H9 (cell line): ENCODE measurements at regions not wholly inside any gene's neighbourhood (a gene's known extent, or its start where the extent isn't known, plus 50 kb on each side); places are given as distances from the start of the nearest gene placed in this dataset.
"Not testable (repeated sequence)": the region's sequence is repeated elsewhere in the genome, so short reads cannot be mapped to it uniquely, and the experiment has no call there.

Experiments
- DNase-seq: peaks from one replicate; pipeline ENCODE4 v3.0.0-alpha.2; 2017
- H2AFZ ChIP-seq: one replicate; pipeline ENCODE4 v1.6.1; 2013; ENCODE audit warnings: mild to moderate bottlenecking, low read length, control low read depth, moderate library complexity
- H2AK5ac ChIP-seq: 2 replicates; pipeline ENCODE4 v1.6.1; 2013; ENCODE audit warnings: low read length, control low read depth, mixed read lengths; ENCODE audit not compliant: insufficient read length
- H2BK120ac ChIP-seq: one replicate; pipeline ENCODE4 v1.6.1; 2013; ENCODE audit warnings: low read depth, mild to moderate bottlenecking, low read length, control low read depth, inconsistent platforms; ENCODE audit not compliant: poor library complexity, severe bottlenecking
- H2BK12ac ChIP-seq: 2 replicates; pipeline ENCODE4 v1.6.1; 2013; ENCODE audit warnings: low read length, control low read depth, mixed read lengths, low read depth; ENCODE audit not compliant: insufficient read length
- H2BK15ac ChIP-seq: 2 replicates; pipeline ENCODE4 v1.6.1; 2013; ENCODE audit warnings: low read depth, low read length, control low read depth
- H2BK20ac ChIP-seq: one replicate; pipeline ENCODE4 v1.6.1; 2013; ENCODE audit warnings: low read depth, mild to moderate bottlenecking, low read length, control low read depth, inconsistent platforms; ENCODE audit not compliant: poor library complexity, severe bottlenecking
- H2BK5ac ChIP-seq: 2 replicates; pipeline ENCODE4 v1.6.1; 2013; ENCODE audit warnings: low read length, control low read depth, mixed read lengths; ENCODE audit not compliant: insufficient read length
- H3K14ac ChIP-seq: 2 replicates; pipeline ENCODE4 v1.6.1; 2013; ENCODE audit warnings: low read length, control low read depth; ENCODE audit not compliant: insufficient read depth
- H3K18ac ChIP-seq: 2 replicates; pipeline ENCODE4 v1.6.1; 2013; ENCODE audit warnings: low read depth, mild to moderate bottlenecking, mixed read lengths, low read length, control low read depth; ENCODE audit not compliant: insufficient read length
- H3K23ac ChIP-seq: 2 replicates; pipeline ENCODE4 v1.6.1; 2013; ENCODE audit warnings: low read length, control low read depth, mixed read lengths, low read depth; ENCODE audit not compliant: insufficient read length
- H3K23me2 ChIP-seq: 2 replicates; pipeline ENCODE4 v1.6.1; 2013; ENCODE audit warnings: low read depth, mild to moderate bottlenecking, mixed read lengths, low read length, control low read depth; ENCODE audit not compliant: insufficient read length, poor library complexity, severe bottlenecking
- H3K27ac ChIP-seq: 2 replicates; pipeline ENCODE4 v1.5.1; 2013; ENCODE audit warnings: low read length, control low read depth, mixed read lengths, low read depth; ENCODE audit not compliant: insufficient read length
- H3K27me3 ChIP-seq: 2 replicates; pipeline ENCODE4 v1.6.1; 2013; ENCODE audit warnings: low read length, control low read depth, inconsistent platforms; ENCODE audit not compliant: insufficient read depth
- H3K4ac ChIP-seq: 2 replicates; pipeline ENCODE4 v1.6.1; 2013; ENCODE audit warnings: low read depth, mild to moderate bottlenecking, control low read depth, inconsistent platforms, low read length, moderate library complexity
- H3K4me1 ChIP-seq: 2 replicates; pipeline ENCODE4 v1.6.1; 2013; ENCODE audit warnings: low read length, control low read depth, inconsistent platforms; ENCODE audit not compliant: insufficient read depth
- H3K4me2 ChIP-seq: 2 replicates; pipeline ENCODE4 v1.6.1; 2013; ENCODE audit warnings: low read length, control low read depth, mixed read lengths; ENCODE audit not compliant: insufficient read length, insufficient read depth
- H3K56ac ChIP-seq: 2 replicates; pipeline ENCODE4 v1.6.1; 2013; ENCODE audit warnings: low read depth, mild to moderate bottlenecking, mixed read lengths, low read length, control low read depth; ENCODE audit not compliant: insufficient read length
- H3K79me1 ChIP-seq: 2 replicates; pipeline ENCODE4 v1.6.1; 2013; ENCODE audit warnings: low read depth, mild to moderate bottlenecking, moderate library complexity, low read length, control low read depth, inconsistent platforms; ENCODE audit not compliant: insufficient read depth, poor library complexity, severe bottlenecking
- H3K79me2 ChIP-seq: 2 replicates; pipeline ENCODE4 v1.6.1; 2013; ENCODE audit warnings: low read length, control low read depth, inconsistent platforms; ENCODE audit not compliant: insufficient read depth
- H3K9ac ChIP-seq: 2 replicates; pipeline ENCODE4 v1.6.1; 2013; ENCODE audit warnings: low read length, control low read depth, mixed read lengths; ENCODE audit not compliant: insufficient read length; ENCODE audit errors: extremely low read depth
- H3K9me3 ChIP-seq: one replicate; pipeline ENCODE4 v1.6.1; 2013; ENCODE audit warnings: low read depth, low read length, inconsistent platforms; ENCODE audit not compliant: control insufficient read depth
- H3T11ph ChIP-seq: one replicate; pipeline ENCODE4 v1.6.1; 2013; ENCODE audit warnings: mild to moderate bottlenecking, low read length, control low read depth, inconsistent platforms
- H4K20me1 ChIP-seq: one replicate; pipeline ENCODE4 v1.6.1; 2013; ENCODE audit not compliant: control insufficient read depth, insufficient read length, insufficient read depth
- H4K5ac ChIP-seq: 2 replicates; pipeline ENCODE4 v1.6.1; 2013; ENCODE audit warnings: low read depth, mild to moderate bottlenecking, mixed read lengths, low read length, control low read depth; ENCODE audit not compliant: insufficient read length
- H4K8ac ChIP-seq: replicated peaks from 2 replicates; pipeline ENCODE4 v1.6.1; 2013; ENCODE audit warnings: low read length, control low read depth, mixed read lengths, low read depth; ENCODE audit not compliant: insufficient read length
- H4K91ac ChIP-seq: 2 replicates; pipeline ENCODE4 v1.6.1; 2013; ENCODE audit warnings: low read depth, mild to moderate bottlenecking, moderate library complexity, mixed read lengths, low read length, control low read depth; ENCODE audit not compliant: insufficient read length
- H3K27ac Mint-ChIP-seq, 3 experiments: 2 replicates in 2 of 3; 3 replicates in 1 of 3; pipeline ENCODE4 v1.8.0; 2020 to 2021; ENCODE audit warnings: mixed read lengths in 3 of 3, mild to moderate bottlenecking in 1 of 3, moderate library complexity in 1 of 3
- H3K27me3 Mint-ChIP-seq: 2 replicates; pipeline ENCODE4 v1.8.0; 2021; ENCODE audit warnings: low read depth, mild to moderate bottlenecking, moderate library complexity, mixed read lengths
- H3K36me3 Mint-ChIP-seq, 3 experiments: 2 replicates in 2 of 3; 3 replicates in 1 of 3; pipeline ENCODE4 v1.8.0; 2020 to 2021; ENCODE audit warnings: low read depth in 3 of 3, mixed read lengths in 3 of 3; ENCODE audit not compliant: insufficient read depth in 1 of 3
- H3K4me1 Mint-ChIP-seq, 2 experiments: 2 replicates each; pipeline ENCODE4 v1.8.0; 2020; ENCODE audit warnings: mixed read lengths in 2 of 2
- H3K4me3 Mint-ChIP-seq, 2 experiments: 2 replicates in 1 of 2; 3 replicates in 1 of 2; pipeline ENCODE4 v1.8.0; 2020 to 2021; ENCODE audit warnings: mild to moderate bottlenecking in 2 of 2, mixed read lengths in 2 of 2, moderate library complexity in 1 of 2
- H3K9me3 Mint-ChIP-seq, 2 experiments: 2 replicates in 1 of 2; 3 replicates in 1 of 2; pipeline ENCODE4 v1.8.0; 2020; ENCODE audit warnings: mild to moderate bottlenecking in 2 of 2, mixed read lengths in 2 of 2, moderate library complexity in 1 of 2
- CTCF ChIP-seq: fragments of 200-600 bp; sonication (generic); conservative IDR thresholded peaks from 3 replicates; pipeline ENCODE4 v1.8.0; 2021; ENCODE audit warnings: antibody characterized with exemption, mild to moderate bottlenecking
- WGBS: extraction: QIAGEN DNeasy Blood & Tissue Kit; methylation state at CpG from one replicate; pipeline ENCODE4 v1.1.7; 2013; ENCODE audit warnings: missing lambda C conversion rate, low lambda C conversion rate, mixed read lengths; ENCODE audit not compliant: insufficient read length; ENCODE audit errors: extremely low coverage; 5-methylcytosine and 5-hydroxymethylcytosine counted together

- no peak overlapping the region for H2BK12ac ChIP-seq
- DNase-seq: no peak
- no peak overlapping the region for H3K27ac ChIP-seq
- H4K91ac ChIP-seq: no peak overlapping the region
- H3K14ac ChIP-seq: no peak overlapping the region
- H3K27me3 Mint-ChIP-seq: peaks cover 7% of the 10 kb centered on the region; the same call in 1 of the 2 replicates
- no CpG with 5 or more reads among the region's 25 CpGs for WGBS
- no peaks in the 10 kb centered on the region for H4K20me1 ChIP-seq
- H2BK15ac ChIP-seq: no peak overlapping the region
- H3K4me3 Mint-ChIP-seq: no peak overlapping the region
- no peak overlapping the region for H3K56ac ChIP-seq
- H2BK20ac ChIP-seq: no peak overlapping the region
- H4K5ac ChIP-seq: no peak overlapping the region
- H2AK5ac ChIP-seq: no peak overlapping the region
- H3K4me1 Mint-ChIP-seq: no peaks in the 10 kb centered on the region
- TF ChIP-seq CTCF: no peak
- no peaks in the 10 kb centered on the region for H3K23me2 ChIP-seq
- no peak overlapping the region for H2AFZ ChIP-seq
- no peaks in the 10 kb centered on the region for H3K4me1 ChIP-seq
- H3K4me2 ChIP-seq: no peak overlapping the region
- H3K79me2 ChIP-seq: no peaks in the 10 kb centered on the region
- no peak overlapping the region for H3K23ac ChIP-seq
- H3K9me3 ChIP-seq: peaks cover 6% of the 10 kb centered on the region
- H3K9ac ChIP-seq: no peak overlapping the region
- no peak overlapping the region for H2BK5ac ChIP-seq
- no peak overlapping the region for H2BK120ac ChIP-seq
- peaks cover 27 to 31% of the 10 kb centered on the region in 2 experiments for H3K9me3 Mint-ChIP-seq
- H3T11ph ChIP-seq: no peak overlapping the region
- no peak overlapping the region for H3K4ac ChIP-seq
- H4K8ac ChIP-seq: no peak overlapping the region
- no peak overlapping the region for H3K18ac ChIP-seq
- H3K27ac Mint-ChIP-seq: no peak overlapping the region
- H3K36me3 Mint-ChIP-seq: peaks cover 9 to 18% (median 13%) of the 10 kb centered on the region in 3 experiments
- H3K79me1 ChIP-seq: no peaks in the 10 kb centered on the region
- no peaks in the 10 kb centered on the region for H3K27me3 ChIP-seq
Measured at GRCh38 chr1:226463925-226464586, 56.2 kb upstream of the PARP1 start.

- not testable (repeated sequence) for H3K27me3 Mint-ChIP-seq, H3K9ac ChIP-seq, H4K5ac ChIP-seq, H3K23ac ChIP-seq, H3K79me1 ChIP-seq, H3K56ac ChIP-seq, H3K27ac ChIP-seq, H2BK5ac ChIP-seq, H2BK15ac ChIP-seq, H3K27me3 ChIP-seq, H3K79me2 ChIP-seq, H3K27ac Mint-ChIP-seq, H3K23me2 ChIP-seq, H3K14ac ChIP-seq, H4K8ac ChIP-seq, H2BK120ac ChIP-seq, H4K91ac ChIP-seq, H2AK5ac ChIP-seq, H2BK20ac ChIP-seq, H3K4ac ChIP-seq, H2AFZ ChIP-seq, H3K4me1 ChIP-seq, H3K9me3 ChIP-seq, DNase-seq, H3K4me3 Mint-ChIP-seq, H3K18ac ChIP-seq, H4K20me1 ChIP-seq, H3K4me1 Mint-ChIP-seq, H3T11ph ChIP-seq, H2BK12ac ChIP-seq, H3K4me2 ChIP-seq
- WGBS: no CpG with 5 or more reads among the region's 2 CpGs
- peaks cover 27 to 31% of the 10 kb centered on the region in 2 experiments for H3K9me3 Mint-ChIP-seq
- peaks cover 9 to 18% (median 13%) of the 10 kb centered on the region in 3 experiments for H3K36me3 Mint-ChIP-seq
Measured at GRCh38 chr1:226464587-226464971, 56.7 kb upstream of the PARP1 start.
